OCI-LY1 (cell line): ENCODE measurements at regions not wholly inside any gene's neighbourhood (a gene's known extent, or its start where the extent isn't known, plus 50 kb on each side); places are given as distances from the start of the nearest gene placed in this dataset.

Experiments
- CTCF ChIP-seq: fragments of 200-600 bp; sonication (generic), shearing (Covaris generic); IDR thresholded peaks from 2 replicates; pipeline ENCODE4 v1.5.1; 2017; ENCODE audit warnings: mild to moderate bottlenecking, antibody characterized with exemption, low read length, moderate library complexity, mixed read lengths
- EZH2 ChIP-seq: fragments of 200-600 bp; sonication (generic), shearing (Covaris generic); IDR thresholded peaks from 2 replicates; pipeline ENCODE4 v1.8.0; 2017; ENCODE audit warnings: borderline replicate concordance, mixed run types, mild to moderate bottlenecking, antibody characterized with exemption, low read length, moderate library complexity, mixed read lengths

- no peak for TF ChIP-seq CTCF
- TF ChIP-seq EZH2 = no peak
These were observed 235.4 kb downstream of the RAD51AP2 start for GRCh38 chr2:17282826-17283225.
